ENCODE measurements at regions not wholly inside any gene's neighbourhood (a gene's known extent, or its start where the extent isn't known, plus 50 kb on each side); places are given as distances from the start of the nearest gene placed in this dataset.

DNA sequence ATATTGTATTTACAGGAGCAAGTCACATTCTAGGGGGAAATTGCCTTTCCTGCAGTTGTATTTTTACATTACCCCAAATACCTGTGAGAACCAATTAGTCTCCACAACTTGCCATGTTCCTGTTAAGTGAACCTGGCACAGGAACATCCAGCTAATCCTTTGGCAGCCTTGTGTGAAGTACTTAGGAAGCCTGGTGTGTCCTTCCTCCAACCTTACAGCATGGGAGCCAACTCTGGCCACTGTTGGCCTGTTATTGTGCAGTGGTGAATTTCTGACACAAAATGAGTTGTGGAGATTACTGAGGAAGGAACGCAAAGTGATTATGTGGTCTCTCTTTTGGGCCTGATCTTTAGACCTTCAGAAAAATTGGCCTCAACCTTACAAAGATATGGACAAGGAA lies 238.0 kb upstream of the PITX2 start:
- POLR2A ChIA-PET: no interaction called here
- Histone ChIP-seq H3K9me3 (replicated peaks; ENCODE audit: control insufficient read depth, insufficient read depth, low read length) (no peaks in the 10 kb centered on the region), H3K4me3 (replicated peaks in 1 of 3; ENCODE audit: insufficient read depth in 1 of 3, low read depth in 1 of 3, low read length in 3 of 3) (no peak overlapping the region), H3K27ac (ENCODE audit: insufficient read depth, low read depth, low read length) (no peak overlapping the region), H3K9me1 (replicated peaks; ENCODE audit: control insufficient read depth, extremely low read depth, insufficient read depth, low read length) (no peaks in the 10 kb centered on the region), H3K79me2 (ENCODE audit: control insufficient read depth, insufficient read depth, low read length) (no peaks in the 10 kb centered on the region), H3K9ac (replicated peaks; ENCODE audit: extremely low read depth, insufficient read depth, low read length) (no peak overlapping the region), H3K36me3 (ENCODE audit: control insufficient read depth in 2 of 2, extremely low read depth in 1 of 2, insufficient read depth in 2 of 2, low read length in 2 of 2) (no peaks in the 10 kb centered on the region), H2AFZ (ENCODE audit: low read depth, low read length) (no peak overlapping the region), H3K4me1 (ENCODE audit: control insufficient read depth, extremely low read depth, insufficient read depth, low read length) (no peaks in the 10 kb centered on the region), H3K27me3 (ENCODE audit: control insufficient read depth in 2 of 2, insufficient read depth in 2 of 2, low read length in 2 of 2) (no peaks in the 10 kb centered on the region), H4K20me1 (replicated peaks; ENCODE audit: control insufficient read depth, extremely low read depth, insufficient read depth, low read length) (no peaks in the 10 kb centered on the region), H3K4me2 (ENCODE audit: insufficient read depth, low read length) (no peak overlapping the region)
- TF ChIP-seq, protein P1, sequence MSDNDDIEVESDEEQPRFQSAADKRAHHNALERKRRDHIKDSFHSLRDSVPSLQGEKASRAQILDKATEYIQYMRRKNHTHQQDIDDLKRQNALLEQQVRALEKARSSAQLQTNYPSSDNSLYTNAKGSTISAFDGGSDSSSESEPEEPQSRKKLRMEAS (IDR thresholded peaks at IDR 0.05; ENCODE audit: insufficient read depth, insufficient read length): no peak
- TF ChIP-seq FOS (IDR thresholded peaks at IDR 0.05; ENCODE audit: borderline replicate concordance, insufficient read depth, low read length) (no peak), JUN (IDR thresholded peaks at IDR 0.05; ENCODE audit: borderline replicate concordance, insufficient read depth, insufficient read length, low read depth) (no peak), POLR2A (IDR thresholded peaks at IDR 0.05; ENCODE audit: low read depth, low read length) (no peak), MYC (IDR thresholded peaks at IDR 0.05; ENCODE audit: low read depth, low read length) (no peak), POLR2AphosphoS5 (IDR thresholded peaks at IDR 0.05; ENCODE audit: insufficient read depth, low read depth, low read length) (no peak), EZH2 (IDR thresholded peaks at IDR 0.05; ENCODE audit: borderline replicate concordance, low read depth, low read length, severe bottlenecking) (no peak), GATA2 (IDR thresholded peaks at IDR 0.05; ENCODE audit: insufficient read depth, insufficient read length, low read depth, low read length) (no peak)
- TF ChIP-seq, protein P2, sequence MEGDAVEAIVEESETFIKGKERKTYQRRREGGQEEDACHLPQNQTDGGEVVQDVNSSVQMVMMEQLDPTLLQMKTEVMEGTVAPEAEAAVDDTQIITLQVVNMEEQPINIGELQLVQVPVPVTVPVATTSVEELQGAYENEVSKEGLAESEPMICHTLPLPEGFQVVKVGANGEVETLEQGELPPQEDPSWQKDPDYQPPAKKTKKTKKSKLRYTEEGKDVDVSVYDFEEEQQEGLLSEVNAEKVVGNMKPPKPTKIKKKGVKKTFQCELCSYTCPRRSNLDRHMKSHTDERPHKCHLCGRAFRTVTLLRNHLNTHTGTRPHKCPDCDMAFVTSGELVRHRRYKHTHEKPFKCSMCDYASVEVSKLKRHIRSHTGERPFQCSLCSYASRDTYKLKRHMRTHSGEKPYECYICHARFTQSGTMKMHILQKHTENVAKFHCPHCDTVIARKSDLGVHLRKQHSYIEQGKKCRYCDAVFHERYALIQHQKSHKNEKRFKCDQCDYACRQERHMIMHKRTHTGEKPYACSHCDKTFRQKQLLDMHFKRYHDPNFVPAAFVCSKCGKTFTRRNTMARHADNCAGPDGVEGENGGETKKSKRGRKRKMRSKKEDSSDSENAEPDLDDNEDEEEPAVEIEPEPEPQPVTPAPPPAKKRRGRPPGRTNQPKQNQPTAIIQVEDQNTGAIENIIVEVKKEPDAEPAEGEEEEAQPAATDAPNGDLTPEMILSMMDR (IDR thresholded peaks at IDR 0.05; ENCODE audit: extremely low read depth in 1 of 2, insufficient read depth in 1 of 2, low read depth in 1 of 2, low read length in 2 of 2): no peak
- dilution Hi-C loops (cut with MboI; ENCODE audit: extremely low pct_ligation_motif_present, low sequenced_read_pairs) (no loop called here), intact Hi-C loops (cut with micrococcal nuclease) (no loop called here)
- DNase-seq (ENCODE audit: low read depth, low spot score) (no peak), FAIRE-seq (no peak)
- BruUV-seq (replicated peaks): no TSS peak
- CTCF ChIA-PET: interaction anchor here (1.3 kb wide), 1 partner anchor 25 kb away, joined by 3 read pairs; no protein-coding TSS in a partner anchor

All from endothelial cell of umbilical vein (primary cell).